MCF 10A (cell line): ENCODE measurements at regions not wholly inside any gene's neighbourhood (a gene's known extent, or its start where the extent isn't known, plus 50 kb on each side); places are given as distances from the start of the nearest gene placed in this dataset.

ENCODE experiments used
- BruUV-seq: library from RNA; stranded (reverse); fragments of 400-500 nt; replicated peaks from 2 replicates; lab custom pipeline; 2021; lab: Mats Ljungman, UMichigan
- CTCF ChIA-PET: fragments of 300-600 bp; sonication (Branson Sonifier 250); formaldehyde crosslinking; extraction: SDS; loops from one replicate; lab custom pipeline; 2021; ENCODE audit warnings: antibody characterized with exemption, inconsistent platforms; lab: Yijun Ruan, JAX
- POLR2A ChIA-PET: fragments of 300-600, 350-650 bp; sonication (Branson Sonifier 250); formaldehyde crosslinking; extraction: SDS; loops from one replicate; lab custom pipeline; 2020; ENCODE audit warnings: antibody characterized with exemption, inconsistent platforms; lab: Yijun Ruan, JAX
- DNase-seq: peaks from one replicate; pipeline ENCODE4 v3.0.0-alpha.2; 2018; ENCODE audit not compliant: unreplicated experiment
- H3K27ac Mint-ChIP-seq: one replicate; pipeline ENCODE4 v1.8.0; 2022; ENCODE audit warnings: mild to moderate bottlenecking, low read depth, mixed read lengths; ENCODE audit not compliant: unreplicated experiment
- H3K27me3 Mint-ChIP-seq: one replicate; pipeline ENCODE4 v1.8.0; 2022; ENCODE audit warnings: mixed read lengths; ENCODE audit not compliant: insufficient read depth, unreplicated experiment
- H3K36me3 Mint-ChIP-seq: one replicate; pipeline ENCODE4 v1.8.0; 2022; ENCODE audit warnings: mild to moderate bottlenecking, moderate library complexity, mixed read lengths; ENCODE audit not compliant: insufficient read depth, unreplicated experiment
- H3K4me1 Mint-ChIP-seq: one replicate; pipeline ENCODE4 v1.8.0; 2022; ENCODE audit warnings: mixed read lengths; ENCODE audit not compliant: insufficient read depth, unreplicated experiment
- H3K4me3 Mint-ChIP-seq: one replicate; pipeline ENCODE4 v1.8.0; 2022; ENCODE audit warnings: mild to moderate bottlenecking, moderate library complexity, mixed read lengths; ENCODE audit not compliant: unreplicated experiment
- H3K9me3 Mint-ChIP-seq: one replicate; pipeline ENCODE4 v1.8.0; 2022; ENCODE audit warnings: mixed read lengths; ENCODE audit not compliant: unreplicated experiment
- CTCF ChIP-seq: fragments of 200-600 bp; IDR thresholded peaks from one replicate; pipeline ENCODE4 v1.8.0; 2022; ENCODE audit warnings: antibody characterized with exemption, mild to moderate bottlenecking; ENCODE audit not compliant: unreplicated experiment
- intact Hi-C: fragments of 100-400 bp; cut with micrococcal nuclease; formaldehyde crosslinking; loops from 2 replicates; pipeline ENCODE4 v1.14.1; 2022

GRCh38 chr16:76946879-76947278 lies 244.1 kb upstream of the MON1B start:
- peak overlapping the region; percentile 59 for H3K27ac Mint-ChIP-seq
- ChIA-PET POLR2A (interaction anchor here (0.9 kb wide), 2 partner anchors 12 to 39 kb away, joined by 3 to 4 read pairs; no protein-coding TSS in a partner anchor), CTCF (no interaction called here)
- BruUV-seq = no TSS peak
- H3K4me1 Mint-ChIP-seq = peaks cover 21% of the 10 kb centered on the region
- TF ChIP-seq CTCF = no peak
- peak; percentile 88 for DNase-seq
- intact Hi-C loops = no loop called here
- H3K4me3 Mint-ChIP-seq = peak overlapping the region; percentile 47
- no peaks in the 10 kb centered on the region for H3K36me3 Mint-ChIP-seq
- peaks cover 8% of the 10 kb centered on the region for H3K9me3 Mint-ChIP-seq
- no peaks in the 10 kb centered on the region for H3K27me3 Mint-ChIP-seq

GRCh38 chr16:76947749-76948148 lies 243.2 kb upstream of the MON1B start:
- Mint-ChIP-seq H3K9me3 (peaks cover 8% of the 10 kb centered on the region), H3K4me1 (peaks cover 21% of the 10 kb centered on the region), H3K27me3 (no peaks in the 10 kb centered on the region), H3K36me3 (no peaks in the 10 kb centered on the region), H3K4me3 (no peak overlapping the region), H3K27ac (no peak overlapping the region)
- CTCF ChIA-PET = no interaction called here
- intact Hi-C loops = no loop called here
- no peak for DNase-seq
- no peak for TF ChIP-seq CTCF
- no TSS peak for BruUV-seq
- POLR2A ChIA-PET = no interaction called here

GRCh38 chr16:76955629-76956028 lies 235.4 kb upstream of the MON1B start:
- no TSS peak for BruUV-seq
- H3K9me3 Mint-ChIP-seq = peaks cover under 1% of the 10 kb centered on the region
- intact Hi-C loops = no loop called here
- H3K4me3 Mint-ChIP-seq = peak overlapping the region; percentile 52
- no peaks in the 10 kb centered on the region for H3K36me3 Mint-ChIP-seq
- H3K27me3 Mint-ChIP-seq = no peaks in the 10 kb centered on the region
- ChIA-PET CTCF (interaction anchor here (0.6 to 0.9 kb wide), 2 partner anchors 15 to 1318 kb away, joined by 4 to 5 read pairs; no protein-coding TSS in a partner anchor), POLR2A (interaction anchor here (0.7 to 1.8 kb wide), 4 partner anchors 13 to 285 kb away, joined by 3 to 5 read pairs (median 3); no protein-coding TSS in a partner anchor)
- H3K4me1 Mint-ChIP-seq = peaks cover 22% of the 10 kb centered on the region
- DNase-seq = peak; percentile 63
- H3K27ac Mint-ChIP-seq = peak overlapping the region; percentile 55
- no peak for TF ChIP-seq CTCF

GRCh38 chr16:76956394-76956793 lies 234.6 kb upstream of the MON1B start:
- H3K36me3 Mint-ChIP-seq = no peaks in the 10 kb centered on the region
- no peak for DNase-seq
- no peaks in the 10 kb centered on the region for H3K27me3 Mint-ChIP-seq
- intact Hi-C loops = no loop called here
- no TSS peak for BruUV-seq
- ChIA-PET CTCF (no interaction called here), POLR2A (interaction anchor here (1.8 kb wide), 1 partner anchor 47 kb away, joined by 5 read pairs; no protein-coding TSS in a partner anchor)
- TF ChIP-seq CTCF = no peak
- peak overlapping the region; percentile 24 for H3K4me3 Mint-ChIP-seq
- no peaks in the 10 kb centered on the region for H3K9me3 Mint-ChIP-seq
- H3K4me1 Mint-ChIP-seq = peaks cover 22% of the 10 kb centered on the region
- H3K27ac Mint-ChIP-seq = no peak overlapping the region
